ENCODE measurements at regions not wholly inside any gene's neighbourhood (a gene's known extent, or its start where the extent isn't known, plus 50 kb on each side); places are given as distances from the start of the nearest gene placed in this dataset.
A peak's percentile ranks its signal among the peaks of the same experiment; 100 is the strongest.

DNA sequence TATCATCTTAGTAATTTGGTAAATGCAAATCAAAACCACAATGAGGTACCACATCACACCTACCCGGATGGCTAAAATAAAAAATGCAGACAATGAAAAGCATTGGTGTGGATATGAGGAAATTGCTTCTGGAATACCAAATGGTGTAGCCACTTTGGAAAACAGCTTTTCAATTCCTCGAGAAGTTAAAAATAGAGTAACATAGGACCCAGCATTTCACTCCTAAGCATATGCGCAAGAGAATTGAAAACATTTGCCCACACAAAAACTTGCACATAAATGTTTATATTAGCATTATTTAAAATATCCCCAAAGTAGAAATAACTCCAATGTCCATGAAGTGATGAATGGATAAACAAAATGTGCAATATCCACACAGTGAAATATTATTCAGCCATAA is 608.7 kb downstream of the ISL1 start:
- ATAC-seq, result no peak
- TF ChIP-seq SNAI2 (CRISPR knock-in tag; IDR thresholded peaks at IDR 0.05) (no peak), BACH2 (CRISPR knock-in tag; IDR thresholded peaks at IDR 0.05; ENCODE audit: borderline replicate concordance) (no peak), CSDC2 (CRISPR knock-in tag; IDR thresholded peaks at IDR 0.05) (no peak), RARB (CRISPR knock-in tag; IDR thresholded peaks at IDR 0.05) (no peak), TOX (CRISPR knock-in tag; IDR thresholded peaks at IDR 0.05; ENCODE audit: borderline replicate concordance) (no peak), ZFP30 (CRISPR knock-in tag; IDR thresholded peaks at IDR 0.05) (no peak), ISL1 (CRISPR knock-in tag; IDR thresholded peaks at IDR 0.05) (no peak), ARNTL (CRISPR knock-in tag; IDR thresholded peaks at IDR 0.05; ENCODE audit: borderline replicate concordance, low read depth) (no peak), GLIS3 (CRISPR knock-in tag; IDR thresholded peaks at IDR 0.05) (no peak), ZNF565 (CRISPR knock-in tag; conservative IDR thresholded peaks at IDR 0.05; ENCODE audit: low read depth) (no peak), TCF4 (CRISPR knock-in tag; IDR thresholded peaks at IDR 0.05; ENCODE audit: borderline replicate concordance) (no peak), ZNF70 (CRISPR knock-in tag; IDR thresholded peaks at IDR 0.05) (no peak), ZNF8 (CRISPR knock-in tag; IDR thresholded peaks at IDR 0.05) (no peak)
- TF ChIP-seq, protein P1, sequence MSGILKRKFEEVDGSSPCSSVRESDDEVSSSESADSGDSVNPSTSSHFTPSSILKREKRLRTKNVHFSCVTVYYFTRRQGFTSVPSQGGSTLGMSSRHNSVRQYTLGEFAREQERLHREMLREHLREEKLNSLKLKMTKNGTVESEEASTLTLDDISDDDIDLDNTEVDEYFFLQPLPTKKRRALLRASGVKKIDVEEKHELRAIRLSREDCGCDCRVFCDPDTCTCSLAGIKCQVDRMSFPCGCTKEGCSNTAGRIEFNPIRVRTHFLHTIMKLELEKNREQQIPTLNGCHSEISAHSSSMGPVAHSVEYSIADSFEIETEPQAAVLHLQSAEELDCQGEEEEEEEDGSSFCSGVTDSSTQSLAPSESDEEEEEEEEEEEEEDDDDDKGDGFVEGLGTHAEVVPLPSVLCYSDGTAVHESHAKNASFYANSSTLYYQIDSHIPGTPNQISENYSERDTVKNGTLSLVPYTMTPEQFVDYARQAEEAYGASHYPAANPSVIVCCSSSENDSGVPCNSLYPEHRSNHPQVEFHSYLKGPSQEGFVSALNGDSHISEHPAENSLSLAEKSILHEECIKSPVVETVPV (CRISPR knock-in tag; IDR thresholded peaks at IDR 0.05), result no peak
- TF ChIP-seq, protein P2, sequence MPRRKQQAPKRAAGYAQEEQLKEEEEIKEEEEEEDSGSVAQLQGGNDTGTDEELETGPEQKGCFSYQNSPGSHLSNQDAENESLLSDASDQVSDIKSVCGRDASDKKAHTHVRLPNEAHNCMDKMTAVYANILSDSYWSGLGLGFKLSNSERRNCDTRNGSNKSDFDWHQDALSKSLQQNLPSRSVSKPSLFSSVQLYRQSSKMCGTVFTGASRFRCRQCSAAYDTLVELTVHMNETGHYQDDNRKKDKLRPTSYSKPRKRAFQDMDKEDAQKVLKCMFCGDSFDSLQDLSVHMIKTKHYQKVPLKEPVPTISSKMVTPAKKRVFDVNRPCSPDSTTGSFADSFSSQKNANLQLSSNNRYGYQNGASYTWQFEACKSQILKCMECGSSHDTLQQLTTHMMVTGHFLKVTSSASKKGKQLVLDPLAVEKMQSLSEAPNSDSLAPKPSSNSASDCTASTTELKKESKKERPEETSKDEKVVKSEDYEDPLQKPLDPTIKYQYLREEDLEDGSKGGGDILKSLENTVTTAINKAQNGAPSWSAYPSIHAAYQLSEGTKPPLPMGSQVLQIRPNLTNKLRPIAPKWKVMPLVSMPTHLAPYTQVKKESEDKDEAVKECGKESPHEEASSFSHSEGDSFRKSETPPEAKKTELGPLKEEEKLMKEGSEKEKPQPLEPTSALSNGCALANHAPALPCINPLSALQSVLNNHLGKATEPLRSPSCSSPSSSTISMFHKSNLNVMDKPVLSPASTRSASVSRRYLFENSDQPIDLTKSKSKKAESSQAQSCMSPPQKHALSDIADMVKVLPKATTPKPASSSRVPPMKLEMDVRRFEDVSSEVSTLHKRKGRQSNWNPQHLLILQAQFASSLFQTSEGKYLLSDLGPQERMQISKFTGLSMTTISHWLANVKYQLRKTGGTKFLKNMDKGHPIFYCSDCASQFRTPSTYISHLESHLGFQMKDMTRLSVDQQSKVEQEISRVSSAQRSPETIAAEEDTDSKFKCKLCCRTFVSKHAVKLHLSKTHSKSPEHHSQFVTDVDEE (CRISPR knock-in tag; IDR thresholded peaks at IDR 0.05), result no peak
- TF ChIP-seq, protein P3, sequence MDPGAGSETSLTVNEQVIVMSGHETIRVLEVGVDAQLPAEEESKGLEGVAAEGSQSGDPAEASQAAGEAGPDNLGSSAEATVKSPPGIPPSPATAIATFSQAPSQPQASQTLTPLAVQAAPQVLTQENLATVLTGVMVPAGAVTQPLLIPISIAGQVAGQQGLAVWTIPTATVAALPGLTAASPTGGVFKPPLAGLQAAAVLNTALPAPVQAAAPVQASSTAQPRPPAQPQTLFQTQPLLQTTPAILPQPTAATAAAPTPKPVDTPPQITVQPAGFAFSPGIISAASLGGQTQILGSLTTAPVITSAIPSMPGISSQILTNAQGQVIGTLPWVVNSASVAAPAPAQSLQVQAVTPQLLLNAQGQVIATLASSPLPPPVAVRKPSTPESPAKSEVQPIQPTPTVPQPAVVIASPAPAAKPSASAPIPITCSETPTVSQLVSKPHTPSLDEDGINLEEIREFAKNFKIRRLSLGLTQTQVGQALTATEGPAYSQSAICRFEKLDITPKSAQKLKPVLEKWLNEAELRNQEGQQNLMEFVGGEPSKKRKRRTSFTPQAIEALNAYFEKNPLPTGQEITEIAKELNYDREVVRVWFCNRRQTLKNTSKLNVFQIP (CRISPR knock-in tag; IDR thresholded peaks at IDR 0.05; ENCODE audit: borderline replicate concordance, low read depth), result no peak

DNA sequence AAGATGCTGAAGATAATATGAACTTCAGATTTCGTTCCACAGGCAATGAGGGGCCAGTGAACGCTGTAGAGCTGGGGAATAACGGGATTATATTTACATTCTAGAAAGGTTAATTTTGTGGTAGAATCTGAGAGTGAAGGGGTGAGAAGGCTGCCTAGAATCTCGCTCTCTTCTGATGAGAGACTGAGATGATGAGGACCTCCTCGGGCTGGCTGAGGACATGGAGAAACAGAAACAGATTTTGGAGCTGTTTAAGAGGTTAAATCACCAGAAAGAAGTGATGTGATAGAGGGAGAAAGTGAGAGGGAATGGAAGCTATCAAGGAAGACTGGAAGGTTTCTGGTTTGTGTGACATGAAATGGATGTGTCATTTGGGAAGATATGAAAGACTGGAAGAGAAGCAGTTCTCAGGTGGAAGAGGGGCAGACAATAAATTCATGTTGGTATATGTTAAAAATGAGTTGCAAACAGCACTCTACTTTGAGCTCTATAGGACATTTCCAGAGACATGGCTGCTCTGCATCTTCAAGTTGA is 612.6 kb downstream of the ISL1 start:
- no peak; the same call in 2 of the 3 replicates for ATAC-seq

DNA sequence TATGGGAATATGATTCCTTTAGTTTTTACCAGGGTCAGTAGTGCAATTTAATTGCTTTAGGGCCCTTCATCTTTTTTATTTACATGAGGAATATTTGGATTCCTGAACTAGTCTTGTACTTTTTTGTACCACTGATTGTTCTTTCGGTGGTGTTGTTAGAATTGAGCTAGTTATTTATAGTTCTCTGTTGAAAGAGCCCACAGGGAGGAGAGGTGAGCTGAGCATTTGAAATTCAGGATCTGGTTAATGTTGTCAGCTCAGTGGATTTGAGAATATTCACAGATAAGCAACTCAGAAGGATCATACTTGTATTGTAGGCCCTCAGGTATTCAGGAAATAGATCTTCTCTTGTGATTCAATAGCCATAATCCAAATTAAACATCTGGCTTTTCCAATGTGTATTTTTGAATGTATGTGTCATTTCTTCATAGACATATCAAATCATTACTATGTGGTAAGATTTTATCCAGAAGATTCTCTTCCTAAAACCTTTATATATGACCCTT is 613.2 kb downstream of the ISL1 start:
- no peak for ATAC-seq
- TF ChIP-seq OSR1 (CRISPR knock-in tag; IDR thresholded peaks at IDR 0.05) (no peak), ARNTL (CRISPR knock-in tag; IDR thresholded peaks at IDR 0.05; ENCODE audit: borderline replicate concordance, low read depth) (no peak), ISL1 (CRISPR knock-in tag; IDR thresholded peaks at IDR 0.05) (no peak), BACH2 (CRISPR knock-in tag; IDR thresholded peaks at IDR 0.05; ENCODE audit: borderline replicate concordance) (no peak), GLIS3 (CRISPR knock-in tag; IDR thresholded peaks at IDR 0.05) (no peak), TOX (CRISPR knock-in tag; IDR thresholded peaks at IDR 0.05; ENCODE audit: borderline replicate concordance) (no peak), ZNF8 (CRISPR knock-in tag; IDR thresholded peaks at IDR 0.05) (no peak), ZC3H10 (CRISPR knock-in tag; IDR thresholded peaks at IDR 0.05) (no peak), ZFP30 (CRISPR knock-in tag; IDR thresholded peaks at IDR 0.05) (no peak), CSDC2 (CRISPR knock-in tag; IDR thresholded peaks at IDR 0.05) (no peak), SNAI2 (CRISPR knock-in tag; IDR thresholded peaks at IDR 0.05) (no peak), TCF4 (CRISPR knock-in tag; IDR thresholded peaks at IDR 0.05; ENCODE audit: borderline replicate concordance) (no peak), ZNF70 (CRISPR knock-in tag; IDR thresholded peaks at IDR 0.05) (no peak), ZNF565 (CRISPR knock-in tag; conservative IDR thresholded peaks at IDR 0.05; ENCODE audit: low read depth) (no peak)
- TF ChIP-seq, protein P2 (CRISPR knock-in tag; IDR thresholded peaks at IDR 0.05), result no peak
- TF ChIP-seq, protein P4, sequence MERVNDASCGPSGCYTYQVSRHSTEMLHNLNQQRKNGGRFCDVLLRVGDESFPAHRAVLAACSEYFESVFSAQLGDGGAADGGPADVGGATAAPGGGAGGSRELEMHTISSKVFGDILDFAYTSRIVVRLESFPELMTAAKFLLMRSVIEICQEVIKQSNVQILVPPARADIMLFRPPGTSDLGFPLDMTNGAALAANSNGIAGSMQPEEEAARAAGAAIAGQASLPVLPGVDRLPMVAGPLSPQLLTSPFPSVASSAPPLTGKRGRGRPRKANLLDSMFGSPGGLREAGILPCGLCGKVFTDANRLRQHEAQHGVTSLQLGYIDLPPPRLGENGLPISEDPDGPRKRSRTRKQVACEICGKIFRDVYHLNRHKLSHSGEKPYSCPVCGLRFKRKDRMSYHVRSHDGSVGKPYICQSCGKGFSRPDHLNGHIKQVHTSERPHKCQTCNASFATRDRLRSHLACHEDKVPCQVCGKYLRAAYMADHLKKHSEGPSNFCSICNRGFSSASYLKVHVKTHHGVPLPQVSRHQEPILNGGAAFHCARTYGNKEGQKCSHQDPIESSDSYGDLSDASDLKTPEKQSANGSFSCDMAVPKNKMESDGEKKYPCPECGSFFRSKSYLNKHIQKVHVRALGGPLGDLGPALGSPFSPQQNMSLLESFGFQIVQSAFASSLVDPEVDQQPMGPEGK (CRISPR knock-in tag; IDR thresholded peaks at IDR 0.05; ENCODE audit: borderline replicate concordance), result no peak
- TF ChIP-seq, protein P1 (CRISPR knock-in tag; IDR thresholded peaks at IDR 0.05), result no peak
- TF ChIP-seq, protein P3 (CRISPR knock-in tag; IDR thresholded peaks at IDR 0.05; ENCODE audit: borderline replicate concordance, low read depth), result no peak

More for the DNA sequence above, 612.6 kb downstream of the ISL1 start:
- no peak for TF ChIP-seq ESRRG (CRISPR knock-in tag; IDR thresholded peaks at IDR 0.05)
- peak; percentile 38 for TF ChIP-seq ISL1 (CRISPR knock-in tag; IDR thresholded peaks at IDR 0.05)
- TF ChIP-seq PPARA (CRISPR knock-in tag; IDR thresholded peaks at IDR 0.05; ENCODE audit: borderline replicate concordance), result no peak
- TF ChIP-seq TCF4 (CRISPR knock-in tag; IDR thresholded peaks at IDR 0.05; ENCODE audit: borderline replicate concordance), result 0 out of 2 replicates have a peak, but pooled peaks have one; percentile 16
